CD4-positive, alpha-beta T cell treated with Interleukin-2 at 100 ng/mL for 4 hours (primary cell): ENCODE measurements at regions not wholly inside any gene's neighbourhood (a gene's known extent, or its start where the extent isn't known, plus 50 kb on each side); places are given as distances from the start of the nearest gene placed in this dataset.
A peak's percentile ranks its signal among the peaks of the same experiment; 100 is the strongest.

ENCODE experiments used
- DNase-seq: peaks from one replicate; pipeline ENCODE4 v3.0.0-alpha.2; 2020; ENCODE audit warnings: low spot score

- DNase-seq = no peak
These were observed 669.0 kb upstream of the RBFOX1 start for GRCh38 chr16:6663668-6664067.

- no peak for DNase-seq
These were observed 675.9 kb upstream of the RBFOX1 start for GRCh38 chr16:6656760-6657159.

DNA sequence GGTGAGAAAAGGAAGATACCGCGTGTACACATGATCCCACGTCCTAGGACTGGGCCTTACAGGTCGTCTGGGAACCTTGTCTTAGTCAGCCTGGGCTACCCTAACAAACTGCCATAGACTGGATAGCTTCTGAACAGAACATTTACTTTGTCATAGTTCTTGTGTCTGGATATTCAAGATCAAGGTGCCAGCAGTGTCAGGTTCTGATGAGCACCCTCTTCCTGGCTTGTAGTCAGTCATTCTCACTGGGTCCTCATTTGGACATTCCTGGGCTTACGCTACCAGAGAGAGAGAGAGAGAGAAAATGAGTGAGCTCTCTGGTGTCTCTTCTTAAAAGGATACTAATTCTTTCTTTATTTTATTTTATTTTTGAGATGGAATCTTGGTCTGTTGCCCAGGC lies 685.8 kb upstream of the RBFOX1 start:
- no peak for DNase-seq

GRCh38 chr16:6645768-6646568 lies 686.7 kb upstream of the RBFOX1 start:
- DNase-seq = no peak

- DNase-seq = no peak
These were observed 687.7 kb upstream of the RBFOX1 start for GRCh38 chr16:6644916-6645315.

DNA sequence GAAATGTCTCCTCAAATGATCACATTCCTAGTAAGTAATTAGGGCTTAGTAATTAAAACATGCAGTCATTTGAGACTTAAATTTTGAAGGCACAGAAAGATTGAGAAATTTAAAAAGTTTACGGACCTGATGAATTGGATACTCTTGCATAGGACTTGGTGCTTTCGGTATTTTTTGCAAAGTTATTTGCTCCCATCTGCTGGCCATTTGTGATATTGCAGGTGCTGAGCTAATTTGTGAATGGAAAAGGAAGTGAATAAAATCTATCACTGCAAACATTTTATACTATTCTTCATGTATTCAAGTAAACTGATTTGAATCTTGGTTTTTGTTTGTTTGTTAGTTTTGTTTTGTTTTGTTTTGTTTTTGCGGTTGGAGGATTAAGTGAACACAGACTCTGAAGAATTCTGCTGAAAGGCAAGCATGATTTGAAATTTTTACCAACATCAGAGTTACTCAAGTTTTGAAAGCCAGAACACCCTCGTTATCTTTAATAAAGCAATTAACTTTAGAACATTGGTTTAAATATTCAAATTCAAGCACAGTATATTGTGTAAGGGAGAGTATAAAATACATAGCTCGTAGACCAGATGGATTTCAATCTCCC lies 689.5 kb upstream of the RBFOX1 start:
- DNase-seq = peak; percentile 53

DNA sequence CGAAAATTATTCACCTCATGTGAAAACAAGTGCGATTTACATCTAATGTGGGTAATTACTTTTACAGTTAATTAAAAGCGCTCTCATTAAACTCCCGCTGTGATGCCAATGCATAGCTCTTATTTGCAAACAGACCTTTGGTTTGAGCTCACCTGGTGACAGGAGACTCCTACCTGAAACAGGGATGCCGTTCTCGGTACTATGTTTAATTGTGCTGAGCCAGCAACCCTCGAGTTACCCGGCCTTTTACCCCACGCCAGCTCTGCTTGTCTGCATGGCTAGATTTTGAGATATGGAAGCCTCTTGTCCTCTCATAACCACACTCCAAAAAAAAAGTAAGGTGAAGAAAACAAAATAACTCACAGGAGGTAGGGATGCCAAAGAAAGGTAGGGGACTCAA lies 690.4 kb upstream of the RBFOX1 start:
- DNase-seq = no peak

GRCh38 chr16:6641091-6641490 lies 691.6 kb upstream of the RBFOX1 start:
- DNase-seq = no peak

DNA sequence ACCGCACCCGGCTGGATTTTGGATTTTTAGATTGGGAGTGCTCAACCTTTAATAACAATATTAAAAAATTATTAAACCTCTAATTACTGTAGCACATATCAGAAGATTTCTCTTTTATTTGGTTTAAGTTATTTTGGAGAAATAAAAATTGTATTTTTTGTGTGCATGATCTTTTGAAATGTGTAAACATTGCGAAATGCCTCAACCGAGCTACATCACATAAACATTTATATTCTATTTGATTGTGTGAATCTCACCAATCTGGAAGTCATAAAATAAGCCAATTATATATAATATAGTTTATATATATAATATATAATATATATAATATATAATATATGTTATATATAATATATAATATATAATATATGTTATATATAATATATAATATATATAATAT lies 696.2 kb upstream of the RBFOX1 start:
- no peak for DNase-seq

DNA sequence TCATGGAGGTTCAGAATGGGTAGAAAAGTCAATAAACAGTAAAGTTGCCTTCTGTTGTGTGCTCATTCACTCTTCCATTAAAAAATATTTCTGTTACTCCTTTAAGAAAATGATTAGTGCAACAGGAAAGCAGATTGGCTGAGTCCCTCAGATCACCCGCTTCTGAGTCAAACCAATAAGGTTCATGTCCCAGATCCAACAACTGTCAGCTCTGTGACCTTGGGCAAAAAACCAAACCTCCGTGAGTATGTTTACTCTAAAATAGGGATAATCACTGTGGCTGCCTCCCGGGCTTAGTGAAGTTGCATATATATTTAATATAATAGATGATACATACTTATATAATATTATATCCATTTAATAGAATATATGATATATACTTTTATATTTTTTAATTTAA lies 698.5 kb upstream of the RBFOX1 start:
- DNase-seq = no peak

DNA sequence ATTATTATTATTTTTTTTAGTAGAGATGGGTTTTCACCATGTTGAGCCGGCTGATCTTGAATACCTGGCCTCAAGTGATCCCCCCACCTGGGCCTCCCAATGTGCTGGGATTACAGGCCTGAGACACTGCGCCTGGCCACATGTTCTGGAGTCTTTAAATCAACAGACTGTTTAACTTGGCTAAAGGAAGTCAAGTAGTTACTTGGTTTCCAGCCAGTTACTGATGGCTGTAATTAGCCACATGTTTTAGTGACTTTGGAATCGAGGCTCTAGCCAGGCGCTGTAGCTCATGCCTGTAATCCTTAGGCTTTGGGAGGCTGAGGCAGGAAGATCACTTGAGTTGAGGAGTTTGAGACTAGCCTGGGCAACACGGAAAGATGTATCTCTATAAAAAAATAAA lies 699.2 kb upstream of the RBFOX1 start:
- no peak for DNase-seq

- DNase-seq = no peak
These were observed 703.5 kb upstream of the RBFOX1 start for GRCh38 chr16:6629110-6629509.

DNA sequence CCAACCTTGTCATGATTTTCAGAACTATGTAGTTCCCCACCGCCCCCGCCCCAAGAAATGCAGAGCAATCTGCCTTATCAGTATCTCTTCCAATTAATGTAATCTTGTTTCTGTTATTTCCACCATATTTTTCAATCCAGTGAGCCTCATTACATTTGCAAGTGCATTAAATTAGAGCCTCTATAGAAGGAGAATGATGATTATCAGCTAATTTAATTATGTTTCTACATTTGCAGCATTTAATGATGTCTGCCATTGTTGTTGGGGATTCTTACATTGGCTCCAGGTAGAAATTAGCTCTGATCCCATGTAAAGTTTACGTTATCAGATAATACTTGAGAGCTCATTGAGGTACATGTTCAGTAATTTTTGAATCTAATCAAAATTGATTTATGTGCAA lies 707.0 kb upstream of the RBFOX1 start:
- DNase-seq = no peak

GRCh38 chr16:6618874-6619273 lies 713.8 kb upstream of the RBFOX1 start:
- no peak for DNase-seq

DNA sequence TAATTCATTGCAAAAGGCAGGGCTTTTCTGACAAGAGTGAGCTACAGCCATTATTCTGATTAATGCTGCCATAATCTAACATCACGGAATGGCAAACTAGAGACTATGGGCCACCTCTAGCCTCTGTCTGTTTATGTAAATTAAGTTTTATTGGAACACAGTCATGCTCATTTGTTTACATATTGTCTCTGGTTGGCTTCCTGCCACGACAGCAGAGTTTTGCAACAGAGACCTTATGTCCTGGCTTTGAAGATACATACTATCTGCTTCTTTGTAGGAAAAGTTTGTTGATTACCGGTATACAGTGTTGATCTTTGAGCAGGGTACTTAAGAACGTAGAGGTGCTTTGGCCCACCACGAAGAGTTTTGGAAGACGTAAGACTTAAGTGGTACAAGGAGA lies 715.9 kb upstream of the RBFOX1 start:
- no peak for DNase-seq

DNA sequence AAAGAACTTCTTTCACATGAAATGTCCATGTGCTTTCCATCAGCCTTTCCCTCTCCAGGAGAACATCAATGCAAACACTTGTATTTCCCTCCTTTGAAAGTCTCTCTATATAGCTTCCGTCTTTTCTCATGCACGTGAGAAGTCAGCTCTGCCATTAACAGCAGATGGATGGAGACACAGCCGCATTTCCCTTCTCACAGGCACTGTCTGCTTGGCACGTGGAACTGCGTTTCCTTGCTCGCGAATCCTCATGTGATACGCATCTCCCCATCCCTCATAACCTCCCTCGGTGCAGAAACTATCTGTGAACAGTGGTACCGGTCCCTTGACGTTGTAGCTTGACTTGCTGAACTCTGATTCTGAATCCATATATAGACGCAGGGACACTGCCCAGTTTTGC lies 717.0 kb upstream of the RBFOX1 start:
- no peak for DNase-seq

GRCh38 chr16:6611535-6611934 lies 721.1 kb upstream of the RBFOX1 start:
- no peak for DNase-seq

GRCh38 chr16:6605490-6605889 lies 727.2 kb upstream of the RBFOX1 start:
- DNase-seq = no peak

DNA sequence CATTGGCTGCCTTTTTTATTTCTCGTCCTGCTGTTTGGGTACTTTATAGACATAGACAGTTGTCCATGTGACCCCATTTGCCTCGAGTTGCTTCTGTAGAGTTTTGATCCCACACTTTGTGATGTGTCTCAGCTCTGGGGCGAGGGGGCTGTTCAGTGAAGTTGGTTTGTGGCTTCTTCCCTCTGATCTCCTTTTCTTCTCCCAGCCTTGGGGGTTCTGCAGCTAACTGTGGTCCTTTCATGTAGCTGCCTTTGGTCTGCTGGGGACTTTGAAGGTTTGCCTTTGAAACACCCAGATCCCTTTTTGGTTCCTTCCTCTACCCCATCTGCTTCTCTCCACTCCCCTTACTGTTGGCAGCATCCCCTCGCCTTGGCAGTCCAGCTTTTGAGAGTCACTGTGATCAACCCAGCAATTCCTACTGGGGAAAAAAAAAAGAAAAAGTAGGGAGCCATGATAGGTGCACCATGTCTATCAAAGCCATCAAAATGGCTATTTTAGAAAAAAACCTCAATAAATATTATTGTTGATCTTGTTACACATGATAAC lies 728.8 kb upstream of the RBFOX1 start:
- DNase-seq = no peak

DNA sequence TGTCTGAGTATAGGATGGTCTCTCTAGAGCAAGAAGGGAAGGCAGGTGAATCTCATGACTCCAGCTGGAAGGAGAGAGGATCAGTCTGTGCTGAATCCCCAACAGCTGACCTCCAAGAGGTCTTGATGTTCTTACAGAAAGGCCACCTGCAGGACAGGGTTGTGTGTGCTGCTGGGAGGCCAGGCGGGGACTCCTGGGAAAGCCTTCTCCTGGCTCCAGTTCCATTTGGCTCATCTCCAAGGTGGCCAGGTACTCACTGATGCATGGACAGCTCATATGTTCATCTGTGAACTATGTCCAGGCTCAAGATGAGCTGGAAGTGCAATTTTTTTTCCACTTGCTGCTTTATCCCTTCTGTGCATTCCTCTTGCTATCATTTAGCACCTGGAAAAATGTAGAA lies 730.2 kb upstream of the RBFOX1 start:
- no peak for DNase-seq

DNA sequence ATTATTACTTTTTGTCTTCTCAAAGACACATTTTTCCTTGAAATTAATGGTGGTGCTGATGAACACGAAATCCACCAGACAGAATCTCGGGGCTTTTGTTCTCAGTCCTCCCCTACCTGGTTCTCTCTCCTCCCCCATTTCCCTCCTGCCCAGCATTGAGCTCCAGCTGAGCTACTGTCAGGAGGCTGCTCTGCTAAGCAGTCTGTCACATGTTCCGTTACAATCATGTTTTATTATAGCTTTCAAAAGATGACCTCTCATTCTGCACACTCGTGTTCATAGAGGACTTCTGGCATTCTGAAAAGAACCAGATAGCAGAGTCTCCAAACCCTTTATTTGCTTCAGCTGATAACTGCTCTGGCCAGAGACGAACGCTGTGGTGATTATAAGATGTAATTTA lies 732.5 kb upstream of the RBFOX1 start:
- no peak for DNase-seq

GRCh38 chr16:6593799-6594198 lies 738.8 kb upstream of the RBFOX1 start:
- DNase-seq = no peak

GRCh38 chr16:6576606-6577005 lies 756.0 kb upstream of the RBFOX1 start:
- DNase-seq = no peak

GRCh38 chr16:6576113-6576512 lies 756.5 kb upstream of the RBFOX1 start:
- DNase-seq = no peak
